ENCODE measurements at regions not wholly inside any gene's neighbourhood (a gene's known extent, or its start where the extent isn't known, plus 50 kb on each side); places are given as distances from the start of the nearest gene placed in this dataset.

GRCh38 chr5:171706736-171707441 lies 78.7 kb upstream of the SMIM23 start:
- no peak for TF ChIP-seq POLR2A (IDR thresholded peaks at IDR 0.05)
- no peak for TF ChIP-seq CTCF (IDR thresholded peaks at IDR 0.05)

All from ovary (tissue), 3 donors.